HG02870 (cell line): ENCODE measurements at regions not wholly inside any gene's neighbourhood (a gene's known extent, or its start where the extent isn't known, plus 50 kb on each side); places are given as distances from the start of the nearest gene placed in this dataset.

Experiments
- ATAC-seq: cut with Tn5 transposase; IDR thresholded peaks from one replicate; pipeline ENCODE4 v1.9.1; 2021; ENCODE audit warnings: mild to moderate bottlenecking, moderate library complexity; ENCODE audit not compliant: unreplicated experiment

GRCh38 chr7:68439897-68440296, 1158.4 kb upstream of the AUTS2 start:
- ATAC-seq = no peak

- no peak for ATAC-seq
Observed at GRCh38 chr7:68440866-68441265, 1157.4 kb upstream of the AUTS2 start.

GRCh38 chr7:68441645-68442044, 1156.6 kb upstream of the AUTS2 start:
- no peak for ATAC-seq

GRCh38 chr7:68442931-68443631, 1155.2 kb upstream of the AUTS2 start:
- no peak for ATAC-seq

GRCh38 chr7:68444042-68444441, 1154.2 kb upstream of the AUTS2 start:
- ATAC-seq = no peak

DNA sequence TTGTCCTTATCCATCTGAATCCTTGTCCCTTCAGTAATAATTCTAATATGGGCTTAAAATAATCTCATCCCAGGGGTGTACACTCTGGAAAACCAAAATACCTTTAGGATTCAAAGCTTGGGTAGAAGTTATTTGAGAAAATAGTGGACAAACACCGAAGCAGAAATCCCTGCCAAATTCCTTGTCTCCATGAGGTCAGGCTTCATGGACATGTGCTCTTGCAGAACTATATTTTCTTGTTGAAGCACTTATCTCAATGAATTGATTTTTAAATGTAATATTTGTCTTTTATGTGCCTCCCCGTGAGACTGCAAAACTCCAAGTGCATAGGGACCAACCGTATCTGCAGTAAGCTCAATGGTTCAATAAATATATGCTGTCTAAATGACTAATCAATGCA, 1153.3 kb upstream of the AUTS2 start:
- no peak for ATAC-seq

DNA sequence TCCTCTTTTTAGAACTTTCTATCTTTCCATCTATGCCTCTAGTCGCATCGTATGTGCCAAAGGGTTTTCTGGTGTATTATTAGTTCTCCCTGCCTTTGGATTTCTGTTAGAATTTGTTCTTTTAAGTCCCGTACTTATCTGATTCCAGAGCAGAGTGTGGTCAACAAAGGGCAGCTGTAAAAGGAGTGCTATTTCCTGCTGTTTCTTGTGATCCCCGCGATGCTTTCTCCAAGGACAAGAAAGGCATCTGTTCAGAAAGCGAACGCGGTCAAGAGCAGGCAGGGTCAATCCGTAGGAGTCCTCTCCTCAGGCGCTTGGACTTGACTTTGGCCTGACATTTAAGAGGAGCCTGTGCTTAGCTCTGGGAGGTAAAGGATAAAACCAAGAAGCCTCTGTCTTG, 1152.1 kb upstream of the AUTS2 start:
- ATAC-seq = no peak

DNA sequence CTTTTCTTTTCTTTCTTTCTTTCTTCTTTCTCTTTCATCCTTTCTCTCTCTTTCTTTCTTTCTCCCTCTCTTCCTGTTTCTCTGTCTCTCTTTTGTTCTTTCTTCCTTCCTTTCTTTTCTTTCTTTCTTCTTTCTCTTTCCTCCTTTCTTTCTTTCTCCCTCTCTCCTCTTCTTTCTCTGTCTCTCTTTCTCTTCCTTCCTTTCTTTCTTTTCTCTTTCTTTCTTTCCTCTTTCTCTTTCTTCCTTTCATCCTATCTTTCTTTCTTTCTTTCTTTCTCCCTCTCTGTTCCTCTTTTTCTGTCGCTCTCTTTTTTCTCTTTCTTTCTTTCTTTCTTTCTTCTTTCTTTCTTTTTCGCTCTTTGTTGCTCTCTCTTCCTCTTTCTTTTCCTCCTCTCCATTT, 1149.2 kb upstream of the AUTS2 start:
- no peak for ATAC-seq

GRCh38 chr7:68449816-68450215, 1148.5 kb upstream of the AUTS2 start:
- ATAC-seq = no peak

DNA sequence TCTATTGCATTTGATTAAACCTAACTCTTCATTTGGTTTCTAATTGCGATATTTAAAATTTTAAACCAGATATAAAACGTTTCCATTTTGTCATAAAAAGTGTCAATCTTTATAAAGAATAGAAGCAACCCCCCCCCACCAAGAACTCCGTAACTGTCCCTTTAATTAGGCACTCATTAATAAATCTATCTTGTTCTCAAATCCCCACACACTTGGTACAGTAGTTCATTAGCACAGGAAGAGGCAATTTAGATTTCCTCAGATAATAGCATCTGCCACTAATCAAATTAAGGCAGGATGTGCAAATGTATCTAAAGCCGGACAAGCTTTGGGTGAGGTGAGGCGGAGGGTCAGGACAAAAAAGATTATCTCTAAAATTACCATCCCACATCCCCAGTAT, 1143.3 kb upstream of the AUTS2 start:
- no peak for ATAC-seq

DNA sequence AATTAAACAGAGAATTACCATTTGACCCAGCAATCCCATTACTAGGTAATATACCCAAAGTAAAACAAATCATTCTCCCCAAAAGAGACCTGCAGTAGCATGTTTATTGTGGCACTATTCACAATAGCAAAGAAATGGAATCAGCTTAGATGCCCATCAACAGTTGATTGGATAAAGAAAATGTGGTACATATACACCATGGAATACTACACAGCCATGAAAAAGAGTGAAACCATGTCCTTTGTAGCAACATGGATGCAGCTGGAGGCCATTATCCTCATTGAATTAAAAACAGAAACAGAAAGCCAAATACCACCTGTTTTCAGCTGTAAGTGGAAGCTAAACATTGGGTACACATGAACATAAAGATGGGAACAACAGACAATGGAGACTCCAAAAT, 1141.8 kb upstream of the AUTS2 start:
- no peak for ATAC-seq

DNA sequence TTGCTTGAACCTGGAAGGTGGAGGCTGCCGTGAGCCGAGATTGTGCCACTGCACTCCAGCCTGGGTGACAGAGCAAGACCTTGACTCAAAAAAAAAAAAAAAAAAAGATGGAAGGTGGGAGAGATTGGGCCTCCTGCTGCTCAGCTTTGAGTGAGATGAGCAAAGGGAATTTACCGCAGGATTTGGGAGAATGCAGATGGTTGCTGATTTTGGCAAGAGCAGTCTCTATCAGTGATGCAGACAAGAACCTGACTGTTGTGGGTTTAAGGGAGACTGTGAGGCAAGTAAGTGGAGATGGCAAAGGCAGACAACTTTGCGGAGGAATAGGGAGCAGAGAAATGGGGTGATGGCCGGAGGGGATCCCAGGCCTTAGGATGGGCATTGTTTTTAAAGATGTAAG, 1140.8 kb upstream of the AUTS2 start:
- ATAC-seq = no peak

GRCh38 chr7:68458010-68458908, 1140.0 kb upstream of the AUTS2 start:
- no peak for ATAC-seq

DNA sequence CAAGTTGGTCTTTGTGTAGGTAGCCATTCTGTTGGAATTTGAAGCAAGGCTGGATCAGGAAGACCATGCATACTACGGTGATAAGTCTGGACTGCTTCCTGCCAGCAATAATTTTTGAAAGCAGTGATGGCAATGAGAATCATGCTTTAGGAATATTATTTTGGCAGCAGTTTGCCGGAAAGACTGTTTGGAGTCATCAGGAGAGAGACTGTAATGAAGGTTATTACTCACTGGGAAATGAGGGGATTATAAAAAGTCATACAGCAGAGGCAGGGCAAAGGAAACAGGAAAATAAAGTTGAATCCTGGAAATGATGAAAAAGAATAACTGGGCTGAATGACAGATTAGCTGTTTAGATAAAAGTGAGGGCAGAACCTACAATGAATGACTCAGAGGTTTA, 1136.8 kb upstream of the AUTS2 start:
- no peak for ATAC-seq

DNA sequence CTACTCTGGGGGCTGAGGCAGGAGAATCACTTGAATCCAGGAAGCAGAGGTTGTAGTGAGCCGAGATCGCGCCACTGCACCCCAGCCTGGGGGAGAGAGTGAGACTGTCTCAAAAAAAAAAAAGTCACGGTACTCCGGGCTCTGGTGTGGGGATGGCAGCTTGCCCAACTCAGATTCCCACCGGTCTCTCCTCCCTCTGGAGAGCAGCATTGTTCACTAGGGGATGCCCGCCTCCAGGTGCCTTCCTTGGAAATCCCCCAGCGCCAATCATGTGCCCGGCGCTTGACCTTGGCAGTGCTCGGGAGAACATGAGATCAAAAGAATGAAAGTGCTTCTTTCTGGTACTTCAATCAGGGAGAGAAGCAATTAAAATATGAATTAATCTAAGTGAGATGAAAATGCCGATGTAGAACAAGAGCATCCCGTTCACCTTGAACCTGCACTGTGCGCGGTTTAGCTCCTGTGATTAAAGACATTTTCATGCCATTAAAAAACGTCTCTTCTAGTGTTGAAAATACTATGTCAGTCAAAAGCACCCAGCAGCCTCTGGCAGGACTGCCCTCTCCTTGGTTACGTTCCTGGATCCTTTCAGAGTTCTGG, 1127.3 kb upstream of the AUTS2 start:
- no peak for ATAC-seq

DNA sequence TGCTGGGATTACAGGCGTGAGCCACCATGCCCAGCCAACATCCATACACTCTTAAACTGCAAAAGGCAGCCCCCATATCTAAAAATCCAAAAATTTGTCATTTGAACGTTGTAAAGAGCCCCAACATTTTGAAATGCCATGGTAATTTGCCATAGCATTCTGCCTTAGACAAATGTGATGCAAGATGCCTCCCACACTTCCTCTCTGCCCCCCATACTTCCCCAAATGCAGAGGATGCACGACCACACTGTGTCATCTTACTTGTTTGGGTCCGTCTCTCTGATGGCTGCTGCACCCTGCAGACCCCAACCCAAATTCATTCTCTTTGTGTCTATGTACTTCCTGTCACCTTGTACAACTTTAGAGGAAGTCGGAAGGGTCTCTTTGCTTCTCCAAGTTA, 1125.6 kb upstream of the AUTS2 start:
- no peak for ATAC-seq

GRCh38 chr7:68474661-68475216, 1123.5 kb upstream of the AUTS2 start:
- no peak for ATAC-seq

DNA sequence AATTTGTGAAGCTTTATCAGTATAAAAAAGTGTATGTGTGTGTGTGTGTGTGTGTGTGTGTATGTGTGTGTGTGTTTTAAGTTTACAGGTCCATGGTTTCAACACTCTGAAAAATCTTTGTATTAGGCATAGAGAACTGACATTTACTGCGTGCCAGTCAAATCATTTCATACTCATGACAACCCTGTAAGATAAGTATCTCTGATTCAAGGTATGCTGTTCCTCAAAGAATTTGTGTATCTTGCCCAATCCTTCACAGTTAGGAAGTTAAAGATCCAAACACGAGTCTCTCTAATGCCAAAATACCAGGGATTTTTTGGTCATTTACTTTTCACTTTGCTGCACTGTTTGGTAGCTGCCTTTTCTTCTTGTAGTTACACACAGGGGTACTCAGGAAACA, 1121.3 kb upstream of the AUTS2 start:
- no peak for ATAC-seq

- no peak for ATAC-seq
Observed at GRCh38 chr7:68478326-68478725, 1119.9 kb upstream of the AUTS2 start.

DNA sequence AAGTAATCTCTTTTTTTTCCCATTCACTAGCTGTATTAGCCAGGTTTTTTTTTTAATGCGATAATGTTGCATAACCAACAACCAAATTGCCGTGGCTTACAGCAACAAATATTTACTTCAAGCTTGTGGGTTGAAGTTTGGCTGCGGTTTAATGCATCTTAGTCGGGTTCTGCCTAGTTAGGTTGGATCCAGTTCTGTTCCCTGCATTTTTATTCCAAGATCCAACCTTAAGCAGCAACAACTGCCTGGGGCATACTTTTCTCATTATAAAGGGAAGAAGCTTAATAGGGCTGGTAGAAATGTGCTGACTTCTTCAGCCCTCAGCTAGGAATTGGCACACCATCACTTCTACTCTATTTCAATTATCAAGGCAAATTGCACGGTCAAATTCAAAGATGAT, 1115.5 kb upstream of the AUTS2 start:
- no peak for ATAC-seq

- ATAC-seq = no peak
Observed at GRCh38 chr7:68484731-68485130, 1113.5 kb upstream of the AUTS2 start.
